OCI-LY7 (cell line): ENCODE measurements at regions not wholly inside any gene's neighbourhood (a gene's known extent, or its start where the extent isn't known, plus 50 kb on each side); places are given as distances from the start of the nearest gene placed in this dataset.

Experiments used
- EZH2phosphoT487 ChIP-seq: fragments of 200-600 bp; sonication (generic); IDR thresholded peaks from 2 replicates; pipeline ENCODE4 v1.6.1; 2018; ENCODE audit warnings: low read depth, borderline replicate concordance, mild to moderate bottlenecking, mixed run types, antibody characterized with exemption, low read length, moderate library complexity, mixed read lengths
- TF ChIP-seq, protein P1 (sequence below): fragments of 200-600 bp; sonication (generic); conservative IDR thresholded peaks from 2 replicates; pipeline ENCODE4 v1.5.1; 2014; ENCODE audit warnings: mild to moderate bottlenecking, antibody characterized with exemption, low read length, moderate library complexity, mixed read lengths

DNA sequence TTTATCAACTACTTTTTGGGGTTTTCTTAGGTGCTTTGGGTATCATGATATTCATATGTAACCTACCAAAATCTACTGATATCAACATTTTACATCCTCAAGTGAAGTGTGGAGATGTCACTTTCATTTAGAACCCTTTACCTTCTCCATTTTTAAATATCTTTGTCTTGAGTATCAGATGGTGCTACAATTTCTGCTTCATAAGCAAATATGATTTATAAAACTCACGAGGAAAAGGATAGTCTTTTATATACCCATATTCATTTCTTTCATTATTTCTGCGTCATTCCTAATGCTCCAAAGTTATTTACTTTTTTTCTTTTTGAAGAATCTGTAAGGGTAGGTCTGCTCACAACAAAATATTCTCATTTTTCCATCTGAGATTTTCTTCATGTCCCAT lies 991.7 kb downstream of the CDH11 start:
- TF ChIP-seq, protein P1, sequence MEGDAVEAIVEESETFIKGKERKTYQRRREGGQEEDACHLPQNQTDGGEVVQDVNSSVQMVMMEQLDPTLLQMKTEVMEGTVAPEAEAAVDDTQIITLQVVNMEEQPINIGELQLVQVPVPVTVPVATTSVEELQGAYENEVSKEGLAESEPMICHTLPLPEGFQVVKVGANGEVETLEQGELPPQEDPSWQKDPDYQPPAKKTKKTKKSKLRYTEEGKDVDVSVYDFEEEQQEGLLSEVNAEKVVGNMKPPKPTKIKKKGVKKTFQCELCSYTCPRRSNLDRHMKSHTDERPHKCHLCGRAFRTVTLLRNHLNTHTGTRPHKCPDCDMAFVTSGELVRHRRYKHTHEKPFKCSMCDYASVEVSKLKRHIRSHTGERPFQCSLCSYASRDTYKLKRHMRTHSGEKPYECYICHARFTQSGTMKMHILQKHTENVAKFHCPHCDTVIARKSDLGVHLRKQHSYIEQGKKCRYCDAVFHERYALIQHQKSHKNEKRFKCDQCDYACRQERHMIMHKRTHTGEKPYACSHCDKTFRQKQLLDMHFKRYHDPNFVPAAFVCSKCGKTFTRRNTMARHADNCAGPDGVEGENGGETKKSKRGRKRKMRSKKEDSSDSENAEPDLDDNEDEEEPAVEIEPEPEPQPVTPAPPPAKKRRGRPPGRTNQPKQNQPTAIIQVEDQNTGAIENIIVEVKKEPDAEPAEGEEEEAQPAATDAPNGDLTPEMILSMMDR: no peak
- no peak for TF ChIP-seq EZH2phosphoT487
